HG03460 (cell line): ENCODE measurements at regions not wholly inside any gene's neighbourhood (a gene's known extent, or its start where the extent isn't known, plus 50 kb on each side); places are given as distances from the start of the nearest gene placed in this dataset.

Experiments
- ATAC-seq: cut with Tn5 transposase; IDR thresholded peaks from one replicate; pipeline ENCODE4 v1.9.1; 2021; ENCODE audit not compliant: unreplicated experiment

DNA sequence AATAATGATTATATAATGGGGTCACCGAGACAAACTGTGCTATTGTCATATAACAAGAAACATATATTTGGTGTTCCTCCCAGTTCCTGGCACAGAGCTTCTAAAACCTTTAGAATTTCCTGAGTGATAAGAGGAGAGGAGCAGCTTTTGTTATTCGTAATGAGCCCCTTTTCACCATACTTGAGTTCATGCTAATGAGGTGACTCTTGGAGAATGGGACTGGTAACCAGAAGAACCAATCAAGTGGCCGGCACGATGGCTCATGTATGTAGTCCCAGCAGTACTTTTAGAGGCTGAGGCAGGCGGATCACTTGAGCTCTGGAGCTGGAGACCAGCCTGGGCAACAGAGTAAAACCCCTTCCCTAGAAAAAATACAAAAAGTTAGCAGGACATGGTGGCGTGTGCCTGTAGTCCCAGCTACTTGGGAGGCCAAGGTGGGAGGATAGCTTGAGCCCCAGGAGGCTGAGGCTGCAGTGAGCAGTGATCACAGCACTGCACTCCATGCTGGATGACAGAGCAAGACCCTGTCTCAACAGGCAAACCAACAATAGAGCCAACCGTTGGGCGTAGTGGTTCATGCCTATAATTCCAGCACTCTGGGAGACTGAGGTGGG, 62.7 kb upstream of the FTH1 start:
- no peak for ATAC-seq

DNA sequence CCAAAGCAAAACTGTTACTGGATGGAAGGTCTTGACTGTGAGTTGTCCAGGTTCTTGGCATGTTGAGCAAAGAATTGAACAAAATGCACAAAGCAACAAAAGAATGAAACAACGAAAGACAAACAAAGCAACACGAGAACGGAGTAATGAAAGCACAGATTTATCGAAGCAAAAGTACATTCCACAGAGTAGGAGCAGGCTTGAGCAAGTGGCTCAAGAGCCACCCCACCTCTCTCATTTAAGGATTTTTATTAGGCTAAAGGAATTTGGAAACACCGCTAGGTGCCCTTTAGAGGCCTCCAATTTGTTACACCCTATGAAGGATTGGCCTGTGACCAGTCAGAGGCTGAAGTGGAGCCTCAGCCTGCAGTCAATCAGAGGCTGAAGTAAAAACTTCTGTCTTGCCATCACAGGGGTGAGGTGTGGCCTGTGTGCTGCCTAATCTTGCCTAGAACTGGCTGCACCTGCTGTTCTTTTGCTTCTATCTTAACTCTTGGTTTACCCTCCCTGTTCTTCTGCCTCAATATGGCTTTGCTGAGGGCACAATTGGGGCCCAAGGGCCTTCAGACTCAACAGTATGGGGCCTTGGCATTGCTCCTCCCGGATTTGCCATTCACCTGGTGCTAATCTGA, 59.4 kb upstream of the FTH1 start:
- ATAC-seq: no peak

DNA sequence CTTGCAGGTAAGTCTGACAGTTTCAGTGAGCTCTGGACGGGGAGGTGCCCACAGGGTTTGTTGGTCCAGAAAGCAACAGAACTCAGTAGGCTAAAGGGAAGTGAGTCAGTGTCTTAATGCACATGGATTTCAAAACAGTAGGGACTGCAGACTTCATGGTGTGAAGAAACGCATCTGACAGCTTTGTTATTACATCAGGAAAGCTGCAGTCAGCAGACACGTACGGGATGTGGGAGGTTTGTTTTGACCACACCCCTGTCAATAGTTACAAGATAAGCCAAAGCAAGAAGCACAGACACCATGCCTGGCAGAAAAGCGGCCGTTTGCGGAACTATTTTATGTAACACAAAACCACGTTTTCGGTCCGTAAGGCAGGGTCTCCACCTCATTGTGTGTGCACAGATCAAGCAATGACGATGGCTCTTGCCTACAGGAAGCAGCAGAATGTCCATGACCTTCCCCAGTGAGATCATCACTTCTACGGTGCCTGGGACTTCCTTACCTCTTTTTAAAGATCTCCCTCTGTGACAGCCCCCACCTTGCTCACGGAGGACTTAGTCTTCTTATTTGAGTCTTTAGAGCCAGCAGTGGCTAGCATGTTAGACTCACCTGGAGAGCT, 58.2 kb upstream of the FTH1 start:
- ATAC-seq: peak; percentile 91

DNA sequence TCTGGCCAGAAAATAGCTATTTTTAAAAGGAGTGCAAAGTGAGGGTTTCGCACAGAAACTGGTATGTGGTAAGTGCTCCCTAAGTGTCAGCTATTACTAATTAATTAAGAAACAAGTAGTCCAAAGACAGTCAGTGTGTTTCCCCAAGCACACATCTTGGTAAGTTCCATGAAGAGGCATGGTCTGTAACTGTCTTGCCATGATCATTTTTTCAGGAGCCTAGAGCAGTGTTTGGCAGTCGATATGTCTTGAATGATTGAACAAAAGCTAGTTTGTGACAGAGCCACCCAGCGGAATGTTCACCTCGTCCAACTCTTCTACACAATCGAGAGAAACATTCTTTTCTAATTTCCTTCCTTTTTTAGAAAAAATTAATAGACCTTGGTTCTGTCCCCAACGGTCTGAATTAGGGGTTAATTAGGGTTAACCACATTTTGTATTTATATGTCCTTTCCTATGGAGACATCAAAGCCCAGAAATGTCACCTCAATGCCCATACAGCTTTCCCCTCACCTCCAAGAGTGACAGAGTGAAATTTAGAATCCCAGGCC, 57.6 kb upstream of the FTH1 start:
- ATAC-seq: peak; percentile 8

DNA sequence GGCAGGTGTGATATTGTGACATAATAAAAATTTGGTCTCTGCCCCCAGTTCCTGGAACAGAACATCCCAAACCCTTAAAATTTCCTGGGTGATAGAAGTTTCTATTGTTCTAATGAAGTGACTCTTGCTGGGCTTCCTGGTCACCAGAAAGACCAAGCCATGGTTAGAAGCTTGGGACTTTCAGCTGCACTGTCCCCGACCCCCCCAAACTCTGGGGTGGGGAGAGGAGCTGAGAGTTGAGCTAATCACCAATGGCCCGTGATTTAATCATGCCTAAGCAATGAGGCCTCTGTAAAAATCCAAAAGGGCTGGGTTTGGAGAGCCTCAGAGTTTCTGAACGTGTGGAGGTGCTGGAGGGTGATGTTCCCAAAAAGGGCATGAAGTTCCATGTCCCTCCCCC, 54.8 kb upstream of the FTH1 start:
- ATAC-seq: no peak

DNA sequence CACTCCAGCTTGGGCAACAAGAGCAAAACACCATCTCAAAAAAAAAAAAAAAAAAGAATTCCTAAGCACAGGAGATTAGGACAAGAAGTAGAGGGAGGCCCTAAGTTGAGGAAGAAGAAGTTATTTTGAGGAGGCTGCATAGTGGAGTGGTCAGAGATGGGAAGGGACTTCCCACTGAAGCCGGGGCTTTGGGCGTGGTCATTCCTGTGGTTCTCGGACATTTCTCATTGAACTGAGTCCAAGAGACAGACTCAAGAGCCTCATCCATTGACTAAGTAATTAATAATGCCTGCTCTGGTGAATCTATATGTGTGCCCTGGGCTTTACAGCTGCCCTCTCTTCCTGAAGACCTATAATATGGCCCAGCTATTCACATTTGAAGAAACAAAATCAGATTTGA, 53.2 kb upstream of the FTH1 start:
- ATAC-seq: no peak

DNA sequence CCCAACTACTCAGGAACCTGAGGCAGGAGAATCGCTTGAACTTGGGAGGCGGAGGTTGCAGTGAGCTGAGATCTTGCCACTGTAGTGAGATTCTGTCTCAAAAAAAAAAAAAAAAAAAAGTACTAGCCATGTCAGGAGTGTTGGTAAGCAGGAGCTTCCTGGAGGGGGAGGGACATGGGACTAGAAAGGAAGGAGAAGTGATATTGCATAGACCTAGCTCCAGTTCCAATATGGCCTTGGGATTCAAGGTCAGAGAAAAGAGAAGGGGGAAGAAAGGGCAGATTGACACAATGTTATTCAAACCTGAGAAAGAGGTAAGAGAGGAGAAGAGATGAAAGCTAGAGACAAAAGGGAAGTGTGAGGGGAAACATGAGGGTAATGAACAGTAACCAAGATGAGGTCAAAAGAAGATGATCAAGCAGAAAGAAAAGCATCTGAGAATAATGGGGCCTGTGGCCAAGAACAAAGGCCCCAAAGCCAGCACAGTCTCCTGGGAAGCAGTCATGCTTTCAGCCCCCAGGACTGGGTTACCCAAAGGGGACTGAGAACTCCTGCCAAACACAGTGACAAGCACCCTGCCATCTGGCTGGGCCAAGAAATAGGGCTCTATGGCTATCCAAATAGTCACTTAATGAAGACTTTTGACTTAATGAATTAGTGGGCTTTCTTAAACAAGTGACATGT, 51.7 kb upstream of the FTH1 start:
- no peak for ATAC-seq

DNA sequence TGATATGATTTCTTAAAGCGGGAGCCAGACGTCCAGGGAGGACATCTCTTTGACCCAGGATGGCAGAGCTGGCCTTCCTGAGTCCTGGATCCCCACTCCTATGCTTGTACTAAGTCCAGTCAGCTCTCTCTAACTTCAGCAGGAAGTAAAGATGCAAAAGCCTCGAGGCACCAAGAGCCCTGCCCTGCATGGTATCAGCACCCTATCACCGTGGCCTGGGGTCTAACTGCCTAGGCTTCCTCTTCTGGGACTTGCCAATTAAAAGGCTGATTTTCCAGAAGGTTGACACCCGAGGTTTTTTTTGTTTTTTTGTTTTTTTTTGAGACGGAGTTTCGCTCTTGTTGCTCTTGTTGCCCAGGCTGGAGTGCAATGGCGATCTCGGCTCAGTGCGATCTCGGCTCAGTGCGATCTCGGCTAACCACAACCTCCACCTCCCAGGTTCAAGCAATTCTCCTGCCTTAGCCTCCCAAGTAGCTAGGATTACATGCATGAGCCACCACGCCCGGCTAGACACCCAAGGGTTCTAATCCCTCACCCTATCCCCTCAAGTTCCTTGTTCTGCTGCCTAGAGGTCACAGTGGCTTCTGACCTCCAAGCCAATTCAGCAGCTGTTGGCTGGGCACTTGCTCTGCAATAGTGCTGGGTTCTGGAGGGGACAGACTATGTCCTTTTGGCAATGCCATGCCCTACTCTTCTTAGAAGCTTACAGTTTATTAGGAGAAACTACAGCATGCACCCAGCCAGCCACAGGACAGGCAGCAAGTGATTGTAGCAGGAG, 50.6 kb upstream of the FTH1 start:
- ATAC-seq: no peak
